GM21528 (cell line): ENCODE measurements at regions not wholly inside any gene's neighbourhood (a gene's known extent, or its start where the extent isn't known, plus 50 kb on each side); places are given as distances from the start of the nearest gene placed in this dataset.
"Not testable (repeated sequence)": the region's sequence is repeated elsewhere in the genome, so short reads cannot be mapped to it uniquely, and the experiment has no call there.

Source experiments
- ATAC-seq: cut with Tn5 transposase; IDR thresholded peaks from one replicate; pipeline ENCODE4 v1.9.1; 2021; ENCODE audit warnings: mild to moderate bottlenecking, moderate library complexity; ENCODE audit not compliant: unreplicated experiment, low FRiP score

- no peak for ATAC-seq
Observed at GRCh38 chr10:9381733-9382532, 1327.4 kb downstream of the GATA3 start.

GRCh38 chr10:9382533-9382866, 1328.0 kb downstream of the GATA3 start:
- no peak for ATAC-seq

- ATAC-seq: no peak
Observed at GRCh38 chr10:9390516-9390915, 1336.0 kb downstream of the GATA3 start.

- no peak for ATAC-seq
Observed at GRCh38 chr10:9399275-9399983, 1344.9 kb downstream of the GATA3 start.

GRCh38 chr10:9402067-9402466, 1347.6 kb downstream of the GATA3 start:
- not testable (repeated sequence) for ATAC-seq

GRCh38 chr10:9402507-9403195, 1348.2 kb downstream of the GATA3 start:
- ATAC-seq: not testable (repeated sequence)

- not testable (repeated sequence) for ATAC-seq
Observed at GRCh38 chr10:9407201-9407600, 1352.7 kb downstream of the GATA3 start.

GRCh38 chr10:9416331-9416730, 1361.8 kb downstream of the GATA3 start:
- ATAC-seq: no peak

GRCh38 chr10:9419757-9420156, 1365.3 kb downstream of the GATA3 start:
- no peak for ATAC-seq

- no peak for ATAC-seq
Observed at GRCh38 chr10:9427209-9427608, 1372.7 kb downstream of the GATA3 start.

GRCh38 chr10:9437131-9437530, 1382.6 kb downstream of the GATA3 start:
- ATAC-seq: no peak

- no peak for ATAC-seq
Observed at GRCh38 chr10:9443758-9444157, 1389.3 kb downstream of the GATA3 start.

- ATAC-seq: no peak
Observed at GRCh38 chr10:9449530-9449929, 1395.0 kb downstream of the GATA3 start.

- no peak for ATAC-seq
Observed at GRCh38 chr10:9450801-9451200, 1396.3 kb downstream of the GATA3 start.

- ATAC-seq: no peak
Observed at GRCh38 chr10:9451211-9451773, 1396.8 kb downstream of the GATA3 start.

GRCh38 chr10:9452056-9452455, 1397.6 kb downstream of the GATA3 start:
- ATAC-seq: no peak

GRCh38 chr10:9453871-9454270, 1399.4 kb downstream of the GATA3 start:
- ATAC-seq: not testable (repeated sequence)

- no peak for ATAC-seq
Observed at GRCh38 chr10:9469663-9470205, 1415.2 kb downstream of the GATA3 start.

GRCh38 chr10:9470581-9470980, 1416.1 kb downstream of the GATA3 start:
- ATAC-seq: no peak

GRCh38 chr10:9501944-9502343, 1447.5 kb downstream of the GATA3 start:
- no peak for ATAC-seq

GRCh38 chr10:9504227-9504626, 1449.7 kb downstream of the GATA3 start:
- no peak for ATAC-seq
